Umbilical cord (tissue), 1 donor: ENCODE measurements at regions not wholly inside any gene's neighbourhood (a gene's known extent, or its start where the extent isn't known, plus 50 kb on each side); places are given as distances from the start of the nearest gene placed in this dataset.
"Not testable (repeated sequence)": the region's sequence is repeated elsewhere in the genome, so short reads cannot be mapped to it uniquely, and the experiment has no call there.

Experiments
- DNase-seq: peaks from one replicate; pipeline ENCODE4 v3.0.0-alpha.2; 2015; ENCODE audit warnings: low spot score

- no peak for DNase-seq
Observed at GRCh38 chr16:26710450-26710849, 356.3 kb upstream of the C16orf82 start.

- DNase-seq = no peak
Observed at GRCh38 chr16:26712876-26713275, 353.9 kb upstream of the C16orf82 start.

GRCh38 chr16:26715969-26716368, 350.8 kb upstream of the C16orf82 start:
- DNase-seq = no peak

- no peak for DNase-seq
Observed at GRCh38 chr16:26717826-26718225, 348.9 kb upstream of the C16orf82 start.

- no peak for DNase-seq
Observed at GRCh38 chr16:26721290-26721689, 345.4 kb upstream of the C16orf82 start.

- DNase-seq = not testable (repeated sequence)
Observed at GRCh38 chr16:26721957-26722356, 344.8 kb upstream of the C16orf82 start.

GRCh38 chr16:26724189-26724588, 342.5 kb upstream of the C16orf82 start:
- DNase-seq = no peak

- DNase-seq = no peak
Observed at GRCh38 chr16:26727848-26728247, 338.9 kb upstream of the C16orf82 start.

GRCh38 chr16:26729951-26730541, 336.7 kb upstream of the C16orf82 start:
- no peak for DNase-seq

- DNase-seq = no peak
Observed at GRCh38 chr16:26731729-26732128, 335.0 kb upstream of the C16orf82 start.

- DNase-seq = no peak
Observed at GRCh38 chr16:26733710-26734109, 333.0 kb upstream of the C16orf82 start.

- DNase-seq = no peak
Observed at GRCh38 chr16:26735521-26735920, 331.2 kb upstream of the C16orf82 start.

- no peak for DNase-seq
Observed at GRCh38 chr16:26736084-26736483, 330.6 kb upstream of the C16orf82 start.

- DNase-seq = no peak
Observed at GRCh38 chr16:26740771-26741170, 326.0 kb upstream of the C16orf82 start.

GRCh38 chr16:26742040-26742439, 324.7 kb upstream of the C16orf82 start:
- no peak for DNase-seq

GRCh38 chr16:26744430-26744829, 322.3 kb upstream of the C16orf82 start:
- peak; percentile 61 for DNase-seq

- no peak for DNase-seq
Observed at GRCh38 chr16:26747760-26748159, 319.0 kb upstream of the C16orf82 start.

GRCh38 chr16:26749072-26749471, 317.7 kb upstream of the C16orf82 start:
- DNase-seq = no peak

GRCh38 chr16:26752166-26752565, 314.6 kb upstream of the C16orf82 start:
- no peak for DNase-seq

- no peak for DNase-seq
Observed at GRCh38 chr16:26756633-26757032, 310.1 kb upstream of the C16orf82 start.

- DNase-seq = no peak
Observed at GRCh38 chr16:26762594-26762993, 304.1 kb upstream of the C16orf82 start.

GRCh38 chr16:26765087-26765486, 301.6 kb upstream of the C16orf82 start:
- no peak for DNase-seq

GRCh38 chr16:26768385-26769010, 298.2 kb upstream of the C16orf82 start:
- no peak for DNase-seq

- DNase-seq = no peak
Observed at GRCh38 chr16:26770547-26770946, 296.2 kb upstream of the C16orf82 start.
